HG02588 (cell line): ENCODE measurements at regions not wholly inside any gene's neighbourhood (a gene's known extent, or its start where the extent isn't known, plus 50 kb on each side); places are given as distances from the start of the nearest gene placed in this dataset.
"Not testable (repeated sequence)": the region's sequence is repeated elsewhere in the genome, so short reads cannot be mapped to it uniquely, and the experiment has no call there.

Source experiments
- ATAC-seq: cut with Tn5 transposase; IDR thresholded peaks from one replicate; pipeline ENCODE4 v1.9.1; 2021; ENCODE audit warnings: mild to moderate bottlenecking, moderate library complexity; ENCODE audit not compliant: unreplicated experiment

GRCh38 chr22:48911067-48911466, 916.6 kb downstream of the BRD1 start:
- not testable (repeated sequence) for ATAC-seq

- ATAC-seq, result no peak
These were observed 919.1 kb downstream of the BRD1 start for GRCh38 chr22:48908547-48908946.

- no peak for ATAC-seq
These were observed 920.1 kb downstream of the BRD1 start for GRCh38 chr22:48907591-48907990.

GRCh38 chr22:48906216-48906835, 921.3 kb downstream of the BRD1 start:
- no peak for ATAC-seq

- no peak for ATAC-seq
These were observed 922.3 kb downstream of the BRD1 start for GRCh38 chr22:48905206-48905975.

GRCh38 chr22:48902983-48903650, 924.6 kb downstream of the BRD1 start:
- ATAC-seq, result no peak

- no peak for ATAC-seq
These were observed 925.4 kb downstream of the BRD1 start for GRCh38 chr22:48902001-48902869.

GRCh38 chr22:48901324-48901723, 926.3 kb downstream of the BRD1 start:
- no peak for ATAC-seq

- ATAC-seq, result no peak
These were observed 927.0 kb downstream of the BRD1 start for GRCh38 chr22:48900626-48901025.

- ATAC-seq, result no peak
These were observed 927.4 kb downstream of the BRD1 start for GRCh38 chr22:48900327-48900597.

GRCh38 chr22:48899523-48900326, 927.9 kb downstream of the BRD1 start:
- no peak for ATAC-seq

- ATAC-seq, result no peak
These were observed 929.0 kb downstream of the BRD1 start for GRCh38 chr22:48898524-48899250.

GRCh38 chr22:48897645-48898370, 929.9 kb downstream of the BRD1 start:
- no peak for ATAC-seq

GRCh38 chr22:48896766-48897644, 930.7 kb downstream of the BRD1 start:
- no peak for ATAC-seq

- no peak for ATAC-seq
These were observed 931.6 kb downstream of the BRD1 start for GRCh38 chr22:48895831-48896765.

GRCh38 chr22:48895336-48895735, 932.3 kb downstream of the BRD1 start:
- no peak for ATAC-seq

GRCh38 chr22:48894804-48895250, 932.8 kb downstream of the BRD1 start:
- no peak for ATAC-seq
